ENCODE measurements at regions not wholly inside any gene's neighbourhood (a gene's known extent, or its start where the extent isn't known, plus 50 kb on each side); places are given as distances from the start of the nearest gene placed in this dataset.

DNA sequence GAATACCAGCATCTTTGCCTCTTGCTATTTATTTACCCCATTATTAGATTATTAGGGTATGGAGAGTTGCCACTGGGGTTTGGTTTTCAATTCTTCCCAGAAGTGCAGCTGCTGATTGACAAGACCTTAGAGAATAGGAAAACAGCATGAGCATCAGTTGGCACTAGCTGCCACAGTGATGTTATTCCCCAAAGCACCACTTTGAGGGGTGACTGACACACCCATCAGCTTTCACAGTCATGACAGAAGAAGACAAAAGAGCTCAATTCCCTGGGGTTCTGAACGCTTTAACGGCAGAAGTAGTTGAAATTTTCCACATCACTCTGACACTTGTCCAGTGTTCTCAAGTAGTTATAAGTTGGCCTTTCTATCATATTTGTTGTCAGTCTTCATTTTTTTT, 55.0 kb upstream of the NR3C2 start:
- H3K4me3 ChIP-seq (ENCODE audit: low read depth, low read length) = no peak overlapping the region
- DNase-seq (ENCODE audit: low read depth) = no peak
- TF ChIP-seq, protein P1, sequence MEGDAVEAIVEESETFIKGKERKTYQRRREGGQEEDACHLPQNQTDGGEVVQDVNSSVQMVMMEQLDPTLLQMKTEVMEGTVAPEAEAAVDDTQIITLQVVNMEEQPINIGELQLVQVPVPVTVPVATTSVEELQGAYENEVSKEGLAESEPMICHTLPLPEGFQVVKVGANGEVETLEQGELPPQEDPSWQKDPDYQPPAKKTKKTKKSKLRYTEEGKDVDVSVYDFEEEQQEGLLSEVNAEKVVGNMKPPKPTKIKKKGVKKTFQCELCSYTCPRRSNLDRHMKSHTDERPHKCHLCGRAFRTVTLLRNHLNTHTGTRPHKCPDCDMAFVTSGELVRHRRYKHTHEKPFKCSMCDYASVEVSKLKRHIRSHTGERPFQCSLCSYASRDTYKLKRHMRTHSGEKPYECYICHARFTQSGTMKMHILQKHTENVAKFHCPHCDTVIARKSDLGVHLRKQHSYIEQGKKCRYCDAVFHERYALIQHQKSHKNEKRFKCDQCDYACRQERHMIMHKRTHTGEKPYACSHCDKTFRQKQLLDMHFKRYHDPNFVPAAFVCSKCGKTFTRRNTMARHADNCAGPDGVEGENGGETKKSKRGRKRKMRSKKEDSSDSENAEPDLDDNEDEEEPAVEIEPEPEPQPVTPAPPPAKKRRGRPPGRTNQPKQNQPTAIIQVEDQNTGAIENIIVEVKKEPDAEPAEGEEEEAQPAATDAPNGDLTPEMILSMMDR (IDR thresholded peaks at IDR 0.05; ENCODE audit: low read depth, low read length, missing control alignments) = no peak
- in situ Hi-C loops (cut with HindIII; ENCODE audit: low sequenced_read_pairs) = no loop called here

DNA sequence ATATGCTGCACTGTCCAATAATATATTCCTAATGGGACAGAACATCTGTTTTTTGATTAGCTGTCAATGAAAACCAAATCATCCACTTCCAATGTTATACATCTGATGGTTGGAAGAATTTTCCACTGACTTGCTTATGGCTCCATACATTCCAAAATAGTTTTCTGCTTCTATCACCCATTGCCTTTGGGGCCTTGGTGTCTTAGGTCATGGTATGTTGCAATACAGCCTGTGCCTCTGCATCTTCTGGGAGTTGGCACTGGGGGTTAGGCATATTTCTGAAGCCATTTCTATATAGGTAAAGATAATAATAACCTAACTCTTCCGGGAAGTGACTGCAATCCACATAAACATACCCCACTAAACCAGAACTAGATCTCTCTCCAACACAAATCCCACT, 53.2 kb upstream of the NR3C2 start:
- in situ Hi-C loops (cut with HindIII; ENCODE audit: low sequenced_read_pairs) = no loop called here
- H3K4me3 ChIP-seq (ENCODE audit: low read depth, low read length) = no peak overlapping the region
- TF ChIP-seq, protein P1 (IDR thresholded peaks at IDR 0.05; ENCODE audit: low read depth, low read length, missing control alignments) = no peak
- no peak for DNase-seq (ENCODE audit: low read depth)

All from astrocyte of the cerebellum (primary cell).